ENCODE measurements at regions not wholly inside any gene's neighbourhood (a gene's known extent, or its start where the extent isn't known, plus 50 kb on each side); places are given as distances from the start of the nearest gene placed in this dataset.

GRCh38 chr3:153626158-153626557 is 464.1 kb downstream of the RAP2B start:
- TF ChIP-seq CTCF (IDR thresholded peaks at IDR 0.05): no peak
- TF ChIP-seq EZH2 (IDR thresholded peaks at IDR 0.05; ENCODE audit: borderline replicate concordance, insufficient read depth, low read depth, low read length, poor library complexity, severe bottlenecking): no peak
